Tibial nerve (tissue), 4 donors: ENCODE measurements at regions not wholly inside any gene's neighbourhood (a gene's known extent, or its start where the extent isn't known, plus 50 kb on each side); places are given as distances from the start of the nearest gene placed in this dataset.

Experiments
- DNase-seq, 2 donors: peaks; one replicate each; pipeline ENCODE4 v3.0.0-alpha.2; 2019; ENCODE audit warnings: low spot score in 2 of 2
- H3K27ac ChIP-seq, 4 donors: fragments of 200-600 bp; sonication (generic) in 3 of 4; one replicate each; pipeline ENCODE4 v1.5.1; 2017 to 2019; ENCODE audit warnings: mild to moderate bottlenecking in 1 of 4
- H3K27me3 ChIP-seq, 2 donors: fragments of 200-600 bp; sonication (generic) in 1 of 2; one replicate each; pipeline versions ENCODE4 v1.5.1 to v1.6.0; 2017 to 2019
- H3K36me3 ChIP-seq, 3 donors: fragments of 200-600 bp; sonication (generic); one replicate each; pipeline ENCODE4 v1.5.1; 2018 to 2019
- H3K4me1 ChIP-seq, 4 donors: fragments of 200-600 bp; sonication (generic) in 3 of 4; one replicate each; pipeline ENCODE4 v1.5.1; 2017 to 2019
- H3K4me3 ChIP-seq, 4 donors: fragments of 200-600 bp; sonication (generic) in 3 of 4; one replicate each; pipeline ENCODE4 v1.5.1; 2017 to 2019; ENCODE audit warnings: mild to moderate bottlenecking in 1 of 4, moderate library complexity in 1 of 4
- H3K9me3 ChIP-seq, 4 donors: fragments of 200-600 bp; sonication (generic) in 3 of 4; one replicate each; pipeline ENCODE4 v1.5.1; 2017 to 2019
- EP300 ChIP-seq, 2 donors: sonication (generic); formaldehyde crosslinking; IDR thresholded peaks; one replicate each; pipeline ENCODE4 v1.6.1; 2017; ENCODE audit warnings: antibody characterized with exemption in 2 of 2, mild to moderate bottlenecking in 1 of 2
- POLR2A ChIP-seq, 2 donors: fragments of 450-650 bp; IDR thresholded peaks; one replicate each; pipeline ENCODE4 v1.6.1; 2017; ENCODE audit warnings: antibody characterized with exemption in 2 of 2, mild to moderate bottlenecking in 2 of 2, moderate library complexity in 2 of 2
- WGBS, 2 donors: methylation state at CpG; one replicate each; pipeline ENCODE4 v1.1.5; 2018; 5-methylcytosine and 5-hydroxymethylcytosine counted together
- TF ChIP-seq, protein P1 (sequence below), 5 experiments: fragments of 200-600 bp in 3 of 5; fragments of 450-650 bp in 2 of 5; sonication (generic) in 3 of 5; IDR thresholded peaks; one replicate each; pipeline ENCODE4 v1.5.1; 2016 to 2019; ENCODE audit warnings: antibody characterized with exemption in 5 of 5, mild to moderate bottlenecking in 3 of 5, moderate library complexity in 2 of 5

GRCh38 chr4:117479673-117480072, 394.3 kb upstream of the TRAM1L1 start:
- Histone ChIP-seq H3K4me1 (no peaks in the 10 kb centered on the region), H3K36me3 (no peaks in the 10 kb centered on the region), H3K27me3 (no peaks in the 10 kb centered on the region), H3K4me3 (no peak overlapping the region), H3K9me3 (no peaks in the 10 kb centered on the region), H3K27ac (no peak overlapping the region)
- 90 to 94% methylated on average over 6 of the region's 6 CpGs for WGBS, 2 donors
- TF ChIP-seq, protein P1, sequence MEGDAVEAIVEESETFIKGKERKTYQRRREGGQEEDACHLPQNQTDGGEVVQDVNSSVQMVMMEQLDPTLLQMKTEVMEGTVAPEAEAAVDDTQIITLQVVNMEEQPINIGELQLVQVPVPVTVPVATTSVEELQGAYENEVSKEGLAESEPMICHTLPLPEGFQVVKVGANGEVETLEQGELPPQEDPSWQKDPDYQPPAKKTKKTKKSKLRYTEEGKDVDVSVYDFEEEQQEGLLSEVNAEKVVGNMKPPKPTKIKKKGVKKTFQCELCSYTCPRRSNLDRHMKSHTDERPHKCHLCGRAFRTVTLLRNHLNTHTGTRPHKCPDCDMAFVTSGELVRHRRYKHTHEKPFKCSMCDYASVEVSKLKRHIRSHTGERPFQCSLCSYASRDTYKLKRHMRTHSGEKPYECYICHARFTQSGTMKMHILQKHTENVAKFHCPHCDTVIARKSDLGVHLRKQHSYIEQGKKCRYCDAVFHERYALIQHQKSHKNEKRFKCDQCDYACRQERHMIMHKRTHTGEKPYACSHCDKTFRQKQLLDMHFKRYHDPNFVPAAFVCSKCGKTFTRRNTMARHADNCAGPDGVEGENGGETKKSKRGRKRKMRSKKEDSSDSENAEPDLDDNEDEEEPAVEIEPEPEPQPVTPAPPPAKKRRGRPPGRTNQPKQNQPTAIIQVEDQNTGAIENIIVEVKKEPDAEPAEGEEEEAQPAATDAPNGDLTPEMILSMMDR (IDR thresholded peaks at IDR 0.05), result no peak
- no peak for TF ChIP-seq POLR2A (IDR thresholded peaks at IDR 0.05)
- DNase-seq, result no peak

DNA sequence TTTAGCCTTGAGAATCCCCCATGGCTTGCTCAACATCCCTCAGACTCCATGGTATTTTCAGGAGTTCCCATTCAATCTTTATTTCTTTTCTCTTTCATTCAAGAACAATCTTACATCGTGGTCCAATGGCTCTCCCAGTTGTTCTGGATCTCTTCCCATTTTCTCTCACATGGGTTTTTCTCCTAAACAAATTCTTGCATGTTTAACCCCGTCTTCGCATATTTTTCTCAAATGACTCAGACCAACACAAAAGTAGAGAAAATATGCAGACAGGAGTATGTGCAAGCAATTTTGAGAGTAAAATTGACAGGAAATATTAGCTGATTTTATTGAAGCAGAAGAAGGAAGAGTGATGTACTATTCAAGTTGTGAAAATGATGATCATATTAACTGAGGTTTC, 396.4 kb upstream of the TRAM1L1 start:
- Histone ChIP-seq H3K36me3 (no peaks in the 10 kb centered on the region), H3K4me1 (no peaks in the 10 kb centered on the region), H3K27ac (no peak overlapping the region), H3K9me3 (no peaks in the 10 kb centered on the region), H3K4me3 (no peak overlapping the region), H3K27me3 (no peaks in the 10 kb centered on the region)
- no peak for DNase-seq
- no peak for TF ChIP-seq POLR2A (IDR thresholded peaks at IDR 0.05)
- TF ChIP-seq, protein P1 (IDR thresholded peaks at IDR 0.05), result no peak
- no peak for TF ChIP-seq EP300 (IDR thresholded peaks at IDR 0.05)
- 35 to 41% methylated on average over 3 of the region's 3 CpGs for WGBS, 2 donors

DNA sequence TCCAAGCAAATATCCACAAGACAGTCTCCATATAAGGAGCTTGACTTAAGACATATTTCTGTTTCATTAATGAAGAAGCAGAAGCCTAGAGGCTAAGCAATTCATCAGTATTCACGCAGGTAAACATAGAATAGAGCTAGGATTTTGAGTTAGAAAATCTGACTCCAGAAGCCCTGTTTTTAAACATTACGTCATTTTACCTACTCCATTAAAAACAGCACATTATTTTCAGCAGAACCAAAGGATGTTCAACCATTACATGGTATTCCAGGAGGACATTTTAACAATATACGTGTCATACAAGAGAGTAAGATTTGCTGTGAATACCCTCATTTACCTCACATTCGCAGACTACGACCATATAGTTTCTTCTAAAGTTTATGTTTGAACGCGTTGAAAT, 403.3 kb upstream of the TRAM1L1 start:
- H3K27ac ChIP-seq, result no peak overlapping the region
- H3K27me3 ChIP-seq, result no peaks in the 10 kb centered on the region
- H3K4me3 ChIP-seq, result no peak overlapping the region
- H3K36me3 ChIP-seq, result no peaks in the 10 kb centered on the region
- no peak for DNase-seq
- TF ChIP-seq, protein P1 (IDR thresholded peaks at IDR 0.05), result no peak
- TF ChIP-seq POLR2A (IDR thresholded peaks at IDR 0.05) (no peak), EP300 (IDR thresholded peaks at IDR 0.05) (no peak)
- H3K9me3 ChIP-seq, result no peaks in the 10 kb centered on the region
- WGBS, 2 donors, result 78 to 91% methylated on average over 7 of the region's 7 CpGs
- no peaks in the 10 kb centered on the region for H3K4me1 ChIP-seq

DNA sequence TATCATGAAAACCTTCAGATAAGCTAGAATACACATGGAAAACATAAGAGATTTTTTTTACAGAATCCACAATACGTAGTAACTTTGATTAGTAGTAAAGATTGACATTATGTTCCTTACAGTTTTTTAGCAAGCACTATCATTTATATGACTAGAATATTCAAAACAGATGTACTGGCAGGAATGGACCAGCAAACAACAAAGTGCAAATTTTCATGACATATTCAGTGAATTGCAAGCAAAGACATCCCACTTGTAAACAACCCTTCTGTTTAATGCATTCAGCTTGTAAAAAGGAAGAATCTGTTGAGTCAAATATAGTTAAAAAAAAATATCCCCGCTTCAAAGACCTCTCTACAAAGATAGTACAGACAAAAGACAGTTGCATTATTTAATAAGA, 403.7 kb upstream of the TRAM1L1 start:
- no peak for DNase-seq

DNA sequence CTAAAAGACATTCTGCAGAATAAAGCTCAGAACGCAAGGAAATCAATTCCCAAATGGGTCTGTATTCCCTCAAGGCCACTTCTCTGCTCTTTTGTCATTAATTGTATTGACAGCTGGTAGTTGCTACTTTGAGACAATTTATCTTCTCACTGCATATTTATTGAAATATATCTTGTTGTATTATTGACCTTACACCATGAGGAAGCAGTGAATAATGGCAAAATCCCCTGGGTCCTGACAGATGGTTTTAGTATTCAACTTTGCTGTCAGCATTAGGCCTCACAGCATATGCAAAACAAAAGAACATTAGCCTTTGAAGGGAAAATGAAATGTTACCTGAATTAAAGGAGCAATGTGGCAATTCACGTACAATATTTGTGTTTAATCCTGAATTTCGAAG, 406.1 kb upstream of the TRAM1L1 start:
- Histone ChIP-seq H3K36me3 (no peaks in the 10 kb centered on the region), H3K27me3 (no peaks in the 10 kb centered on the region), H3K4me1 (no peaks in the 10 kb centered on the region), H3K27ac (no peak overlapping the region), H3K9me3 (no peaks in the 10 kb centered on the region), H3K4me3 (no peak overlapping the region)
- TF ChIP-seq POLR2A (IDR thresholded peaks at IDR 0.05) (no peak), EP300 (IDR thresholded peaks at IDR 0.05) (no peak)
- TF ChIP-seq, protein P1 (IDR thresholded peaks at IDR 0.05), result no peak
- DNase-seq, result no peak
- WGBS, 2 donors, result 53 to 59% methylated on average over 3 of the region's 3 CpGs

More for the DNA sequence above, 403.7 kb upstream of the TRAM1L1 start:
- Histone ChIP-seq H3K4me3 (no peak overlapping the region), H3K4me1 (no peaks in the 10 kb centered on the region), H3K27me3 (no peaks in the 10 kb centered on the region), H3K9me3 (no peaks in the 10 kb centered on the region), H3K27ac (no peak overlapping the region), H3K36me3 (no peaks in the 10 kb centered on the region)
- 83% methylated on average over 2 of the region's 2 CpGs for WGBS, 2 donors
- TF ChIP-seq, protein P1 (IDR thresholded peaks at IDR 0.05), result no peak
- TF ChIP-seq POLR2A (IDR thresholded peaks at IDR 0.05) (no peak), EP300 (IDR thresholded peaks at IDR 0.05) (no peak)
